SKM-1 (cell line): ENCODE measurements at regions not wholly inside any gene's neighbourhood (a gene's known extent, or its start where the extent isn't known, plus 50 kb on each side); places are given as distances from the start of the nearest gene placed in this dataset.

Experiments
- DNase-seq: peaks from one replicate; lab custom pipeline; 2025; ENCODE audit not compliant: unreplicated experiment; lab: John Stamatoyannopoulos, UW

- no peak for DNase-seq
Measured at GRCh38 chr19:30909216-30909615, 440.0 kb downstream of the TSHZ3 start.

- DNase-seq: no peak
Measured at GRCh38 chr19:30908262-30908771, 440.9 kb downstream of the TSHZ3 start.

DNA sequence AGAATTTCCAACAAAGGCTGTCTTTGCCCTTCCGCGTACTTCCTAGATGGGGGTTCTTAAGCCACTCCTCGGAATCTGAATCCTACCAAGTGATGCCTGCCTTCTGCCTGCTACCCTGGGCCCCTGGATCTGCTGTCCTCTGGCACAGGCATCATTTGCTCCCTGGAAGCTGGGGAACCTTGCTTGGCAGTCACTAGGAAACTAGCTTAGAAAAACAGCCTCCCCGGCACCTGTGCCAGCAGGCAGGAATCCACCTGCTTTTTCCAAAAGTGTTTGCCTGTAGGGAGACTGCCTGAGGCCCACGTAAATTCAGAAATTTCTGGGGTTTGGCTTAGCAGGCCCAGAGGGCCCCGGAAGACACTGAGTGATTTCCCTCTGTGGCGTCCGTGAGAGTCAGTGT is 442.4 kb downstream of the TSHZ3 start:
- no peak for DNase-seq

DNA sequence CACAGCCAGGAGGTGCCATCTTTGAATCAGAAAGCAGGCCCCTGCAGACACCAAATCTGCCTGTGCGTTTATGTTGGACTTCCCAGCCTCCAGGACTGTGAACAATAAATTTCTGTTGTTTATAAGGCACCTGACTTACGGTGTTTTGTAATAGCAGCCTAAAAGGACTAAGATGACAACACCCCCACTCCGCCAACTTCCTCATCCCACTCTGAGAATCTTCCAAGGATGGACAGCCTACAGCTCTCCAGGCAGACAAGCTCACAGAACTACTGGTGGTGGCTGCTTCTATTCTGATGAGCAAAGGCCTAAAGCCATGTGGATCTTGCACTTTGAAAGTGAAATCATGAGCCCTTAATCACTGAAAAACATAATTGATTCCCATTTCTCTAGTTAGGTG is 449.2 kb downstream of the TSHZ3 start:
- DNase-seq: no peak

GRCh38 chr19:30898353-30899103 is 450.7 kb downstream of the TSHZ3 start:
- no peak for DNase-seq

GRCh38 chr19:30897553-30897952 is 451.7 kb downstream of the TSHZ3 start:
- DNase-seq: no peak

DNA sequence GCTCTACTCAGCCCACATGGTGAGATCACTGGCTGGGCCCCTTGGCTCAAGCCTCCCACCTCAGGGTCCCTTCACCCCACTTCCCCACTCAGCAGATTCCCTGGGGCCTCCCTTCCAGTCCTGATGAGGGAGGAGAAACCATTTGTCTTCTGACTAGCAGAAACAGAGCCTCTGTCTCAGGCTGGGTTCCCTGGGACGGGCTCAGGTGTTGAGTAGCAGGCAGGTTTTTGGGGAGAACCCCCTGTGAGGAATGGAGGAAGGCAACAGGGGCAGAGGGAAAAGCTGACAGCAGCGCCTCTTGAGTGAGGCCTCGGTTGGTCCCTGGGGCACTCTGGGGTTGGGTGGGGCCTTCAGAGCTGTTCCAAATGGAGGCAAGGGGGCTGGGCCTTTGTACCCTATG is 452.2 kb downstream of the TSHZ3 start:
- no peak for DNase-seq

DNA sequence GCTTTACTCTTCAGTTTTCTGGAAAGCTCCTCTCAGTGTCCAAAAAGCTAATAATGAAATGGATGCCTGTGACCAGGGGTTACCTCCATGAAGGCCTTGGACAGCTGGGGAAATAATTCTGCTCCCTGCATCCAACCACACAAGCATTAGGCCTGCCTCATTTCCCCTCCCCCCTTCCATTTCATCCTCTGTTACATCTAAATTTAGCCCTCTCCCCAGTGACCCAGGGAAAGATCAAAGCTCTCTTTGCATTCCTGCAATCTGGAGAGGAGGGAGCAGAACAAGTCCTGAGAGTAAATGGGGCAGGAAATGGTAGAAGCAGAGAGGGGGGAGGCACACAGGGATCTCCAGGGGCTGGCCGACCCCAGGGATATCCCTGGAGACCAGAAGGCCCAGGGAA is 452.7 kb downstream of the TSHZ3 start:
- no peak for DNase-seq

GRCh38 chr19:30895946-30896345 is 453.3 kb downstream of the TSHZ3 start:
- DNase-seq: no peak

DNA sequence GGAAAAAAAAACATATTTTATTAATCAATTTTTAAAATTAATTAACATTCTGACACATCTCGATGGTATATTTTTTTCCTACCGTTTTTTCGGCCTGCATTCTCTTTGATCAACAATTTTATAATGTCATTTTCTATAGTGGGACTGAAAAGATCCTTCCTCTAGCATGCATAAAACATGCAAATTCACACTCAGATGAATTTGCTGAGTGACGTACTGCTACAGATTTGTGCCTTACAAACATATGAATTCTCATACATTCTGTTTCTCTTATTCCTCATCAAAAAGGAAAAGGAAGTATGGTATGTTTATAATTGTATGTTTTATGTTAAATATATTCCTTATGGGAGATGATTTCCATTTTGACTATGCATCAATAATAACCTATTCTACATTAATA is 458.2 kb downstream of the TSHZ3 start:
- no peak for DNase-seq

DNA sequence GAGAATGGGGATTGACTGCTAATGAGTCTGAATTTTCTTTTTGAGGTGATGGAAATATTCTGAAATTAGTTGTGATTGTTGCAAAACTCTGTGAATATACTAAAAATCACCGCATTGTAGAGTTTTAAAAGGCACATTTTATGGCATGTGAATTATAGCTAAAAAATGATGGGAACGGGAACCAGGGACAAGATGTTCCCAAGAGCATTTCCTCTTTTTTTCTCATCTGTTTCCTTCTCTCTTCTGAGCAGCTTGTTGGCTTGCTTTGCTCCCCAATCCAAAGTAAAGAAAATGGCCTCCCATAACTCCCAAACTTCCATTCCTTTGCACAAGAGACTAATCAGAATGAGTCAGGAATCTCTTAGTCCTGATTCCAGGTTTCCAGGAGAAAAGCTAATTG is 459.2 kb downstream of the TSHZ3 start:
- DNase-seq: no peak

DNA sequence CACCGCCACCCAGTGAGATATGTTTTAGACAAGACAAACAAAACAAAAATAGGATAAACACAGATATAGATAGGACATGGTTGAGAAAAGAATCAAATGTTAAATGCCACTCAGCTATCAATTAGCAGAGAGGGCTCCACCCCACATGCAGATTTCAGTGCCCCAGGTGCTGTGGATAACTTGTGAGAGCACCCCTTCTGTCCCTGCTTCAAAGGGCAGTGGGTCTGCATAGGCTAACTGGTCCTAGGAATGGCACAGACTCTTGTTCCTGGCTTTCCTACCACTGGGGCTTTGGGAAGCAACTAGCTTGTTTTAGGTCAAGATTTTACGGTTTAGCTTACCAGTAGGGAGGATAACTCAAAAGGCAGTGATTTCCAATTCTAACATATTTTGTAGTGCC is 460.3 kb downstream of the TSHZ3 start:
- no peak for DNase-seq

DNA sequence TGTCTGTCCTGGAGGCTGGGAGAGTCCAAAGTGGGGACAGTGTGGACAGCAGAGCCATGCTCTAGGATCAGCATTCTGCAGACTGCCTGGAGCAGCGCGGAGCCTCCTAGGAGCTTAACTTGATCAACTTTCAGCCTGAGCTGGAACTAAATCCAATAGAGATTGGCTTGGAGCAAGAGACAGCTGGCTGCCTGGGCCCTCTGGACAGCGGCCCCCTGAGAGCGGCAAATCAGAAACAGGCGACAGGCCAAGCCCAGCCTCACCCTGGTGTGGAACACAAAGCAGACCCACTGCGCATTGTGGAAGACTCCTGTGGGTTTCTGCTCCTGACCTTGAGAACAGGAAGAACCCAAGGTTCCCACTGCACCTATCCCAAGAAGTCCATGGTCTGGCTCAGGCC is 462.2 kb downstream of the TSHZ3 start:
- DNase-seq: no peak

DNA sequence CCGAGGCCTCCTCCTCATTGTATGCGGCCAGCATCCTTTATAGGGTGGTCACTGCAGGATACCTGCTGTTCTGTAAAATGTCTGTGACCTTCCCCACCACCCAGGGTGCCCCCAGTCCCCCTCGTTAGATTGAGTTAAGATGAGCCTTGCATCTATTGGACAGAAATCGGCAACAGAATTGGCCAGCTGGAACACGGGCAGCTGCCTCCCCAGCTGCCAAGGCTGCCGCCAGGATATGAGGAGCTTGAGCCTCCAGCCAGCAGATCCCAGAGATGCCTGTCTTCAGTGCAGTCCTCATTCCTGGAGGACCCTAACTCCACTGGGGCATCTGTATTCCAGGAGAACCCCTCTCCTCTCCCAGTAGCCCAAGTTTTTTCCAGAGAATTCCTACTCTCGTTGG is 463.0 kb downstream of the TSHZ3 start:
- no peak for DNase-seq

GRCh38 chr19:30884146-30884812 is 465.0 kb downstream of the TSHZ3 start:
- no peak for DNase-seq

GRCh38 chr19:30883071-30883470 is 466.2 kb downstream of the TSHZ3 start:
- DNase-seq: no peak

- peak; percentile 2 for DNase-seq
Measured at GRCh38 chr19:30882411-30883005, 466.7 kb downstream of the TSHZ3 start.

DNA sequence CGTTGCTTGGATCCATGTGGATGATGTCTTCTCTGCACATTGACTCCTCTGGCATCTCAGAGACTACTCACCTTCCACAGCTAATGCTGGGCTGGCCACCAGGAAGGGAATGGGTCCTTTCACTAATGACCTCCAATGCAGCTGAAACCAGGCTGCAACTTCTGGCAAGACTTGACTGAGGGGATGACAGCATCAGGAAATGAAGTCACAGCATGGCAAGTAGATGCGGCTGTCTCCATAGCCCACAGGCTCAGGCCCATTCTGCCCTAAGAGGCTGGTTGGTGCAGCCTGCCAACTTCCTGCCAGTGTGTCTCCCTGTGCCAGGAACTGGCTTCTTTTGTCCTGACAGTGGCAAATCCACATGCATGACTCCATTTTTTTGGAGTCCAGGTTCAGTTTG is 467.3 kb downstream of the TSHZ3 start:
- DNase-seq: no peak

DNA sequence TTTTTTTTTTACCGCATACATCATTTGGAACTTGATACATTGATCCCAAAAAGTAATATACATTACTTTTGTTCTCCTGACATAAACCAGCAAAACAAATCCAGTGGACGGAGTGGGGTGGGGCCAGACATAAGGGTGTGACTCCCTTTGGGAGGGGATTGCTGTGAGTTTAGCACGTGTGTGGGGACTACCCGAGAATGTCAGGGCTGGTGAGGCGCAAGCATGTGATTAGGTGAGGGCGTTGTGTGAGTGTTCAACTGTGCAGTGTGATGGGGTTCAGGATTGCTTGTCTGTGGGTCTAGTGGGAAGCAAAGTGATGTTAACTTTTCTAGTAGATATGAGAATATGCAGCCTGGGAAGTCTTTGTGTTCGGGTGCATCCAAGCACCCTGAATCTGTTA is 468.0 kb downstream of the TSHZ3 start:
- DNase-seq: no peak

- DNase-seq: no peak
Measured at GRCh38 chr19:30880551-30880950, 468.7 kb downstream of the TSHZ3 start.

- no peak for DNase-seq
Measured at GRCh38 chr19:30880151-30880550, 469.1 kb downstream of the TSHZ3 start.

DNA sequence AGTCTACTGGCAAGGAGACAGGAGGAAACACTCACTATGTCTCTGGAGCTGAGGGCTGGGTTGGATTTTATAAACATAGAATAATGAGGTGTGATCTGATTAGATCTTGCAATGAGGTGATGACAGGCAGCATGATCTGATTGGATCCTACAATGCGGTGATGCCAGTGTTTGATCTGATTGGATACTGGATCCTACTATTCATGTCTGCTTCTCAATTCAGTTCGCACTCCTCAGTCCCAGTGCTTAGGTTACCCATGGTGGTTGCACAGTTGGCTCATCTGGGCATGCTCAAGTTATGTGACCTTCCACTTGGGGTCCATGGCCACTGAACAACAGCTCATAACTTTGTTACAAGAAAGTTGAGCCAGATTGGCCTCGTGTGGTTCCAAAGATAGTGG is 469.5 kb downstream of the TSHZ3 start:
- no peak for DNase-seq
